GM21825 (cell line): ENCODE measurements at regions not wholly inside any gene's neighbourhood (a gene's known extent, or its start where the extent isn't known, plus 50 kb on each side); places are given as distances from the start of the nearest gene placed in this dataset.
A peak's percentile ranks its signal among the peaks of the same experiment; 100 is the strongest.

Experiments
- ATAC-seq: cut with Tn5 transposase; IDR thresholded peaks from one replicate; pipeline ENCODE4 v1.9.1; 2021; ENCODE audit warnings: mild to moderate bottlenecking, moderate library complexity; ENCODE audit not compliant: unreplicated experiment

DNA sequence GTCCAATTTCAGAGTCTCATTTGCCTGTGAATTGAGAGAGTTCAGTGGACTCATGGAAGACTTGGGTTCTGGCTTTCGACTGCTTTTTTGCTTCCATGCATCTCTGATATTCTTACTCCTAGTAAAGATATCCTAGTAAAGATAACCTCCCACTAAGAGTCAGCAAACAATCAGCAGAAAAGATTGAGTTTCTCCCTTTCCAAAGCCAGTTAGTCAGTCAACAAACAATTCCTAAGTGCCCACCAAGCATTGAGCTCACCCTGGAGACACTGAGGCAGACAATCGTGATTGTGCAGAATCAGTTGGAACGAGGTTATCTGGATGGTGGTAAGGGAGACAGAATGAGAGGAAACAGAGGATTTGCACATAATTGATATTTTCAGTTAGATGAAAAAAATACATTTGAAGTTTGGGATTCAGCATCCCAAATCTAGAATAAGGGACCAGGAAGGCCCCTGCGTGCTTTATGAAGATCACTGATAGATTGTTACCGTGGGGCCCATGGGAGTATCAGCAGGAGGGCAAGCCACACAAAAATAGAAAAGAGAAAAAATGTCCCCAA is 99.7 kb upstream of the SLC38A2 start:
- no peak for ATAC-seq

DNA sequence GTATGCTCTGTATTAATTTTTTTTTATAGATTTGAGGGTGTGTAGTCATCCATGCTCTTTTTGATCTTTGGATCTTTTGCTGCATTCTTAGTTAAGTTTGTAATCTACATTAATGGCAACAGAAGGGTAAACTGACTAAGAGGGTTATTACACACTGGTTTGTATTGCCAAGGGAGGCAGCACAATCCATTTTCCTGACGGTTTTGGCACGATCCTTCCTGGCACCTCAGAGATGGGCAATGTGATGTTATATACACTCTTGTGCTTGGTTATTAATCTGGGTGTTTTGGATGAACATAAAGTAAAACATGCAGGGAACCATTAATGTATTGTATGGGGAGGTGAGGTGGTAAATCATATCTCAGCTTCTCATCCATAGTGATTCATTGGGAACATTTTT is 98.8 kb upstream of the SLC38A2 start:
- ATAC-seq, result no peak

DNA sequence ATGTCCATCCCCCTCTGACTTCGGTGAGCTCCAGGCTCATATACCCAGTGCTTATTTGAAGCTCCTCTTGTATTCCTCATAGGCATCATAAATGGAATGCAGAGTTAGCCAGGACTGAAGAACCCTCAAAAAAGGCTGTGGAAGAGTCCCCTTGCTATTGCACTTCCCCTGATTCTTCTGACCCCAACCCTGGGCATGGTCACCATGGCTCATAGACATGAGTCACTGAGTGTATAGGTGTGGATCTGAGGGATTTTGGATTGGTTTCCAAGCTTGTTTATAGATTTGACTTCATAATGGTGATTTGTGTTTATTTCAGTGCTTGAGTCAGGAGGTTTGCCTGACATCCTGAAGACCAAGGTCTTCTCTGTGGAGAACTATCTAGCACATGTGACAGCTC is 98.4 kb upstream of the SLC38A2 start:
- no peak for ATAC-seq

DNA sequence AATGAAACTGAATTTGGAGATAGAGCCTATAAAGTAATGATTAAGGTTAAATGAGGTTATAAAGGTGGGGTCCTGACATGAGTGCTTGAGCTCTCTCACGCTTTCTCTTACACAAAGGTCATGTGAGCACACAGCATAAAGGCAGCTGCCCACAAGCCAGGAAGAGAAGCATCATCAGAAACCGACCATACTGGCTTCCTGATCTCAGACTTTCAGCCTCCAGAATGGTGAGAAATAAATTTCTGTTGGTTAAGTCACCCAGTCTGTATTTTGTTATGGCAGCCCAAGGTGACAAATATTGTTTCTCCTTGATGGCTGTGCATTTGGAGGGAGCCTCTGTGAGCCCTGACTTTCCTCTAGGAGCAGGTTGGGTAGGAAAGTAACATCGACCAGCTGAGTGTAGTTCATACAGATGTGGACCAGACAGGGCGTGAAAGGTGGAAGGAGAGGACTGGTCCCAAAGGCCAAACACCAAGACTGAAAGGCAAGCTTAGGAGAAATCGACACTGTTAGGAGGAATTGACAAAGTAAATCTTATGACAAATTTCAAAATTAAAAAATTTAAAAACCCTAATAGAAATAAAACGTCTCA is 97.6 kb upstream of the SLC38A2 start:
- ATAC-seq, result peak; percentile 70

DNA sequence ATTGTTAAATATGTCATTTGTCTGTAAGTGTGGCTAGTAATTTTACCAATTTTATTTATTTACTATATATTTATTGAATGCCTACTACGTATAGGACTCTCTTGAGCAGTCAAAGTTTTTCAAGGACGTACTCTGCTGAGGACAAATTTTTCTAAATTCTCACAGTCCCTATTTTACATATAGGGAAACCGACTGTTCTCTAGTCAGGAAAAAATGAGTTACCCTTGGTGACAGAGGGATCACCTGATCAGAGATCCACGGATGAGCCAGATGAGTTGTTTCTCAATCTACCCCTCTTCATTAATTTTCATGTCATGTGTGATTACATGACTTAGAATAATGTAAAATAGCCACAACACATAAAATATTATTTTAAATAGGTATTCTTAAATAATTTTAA is 96.2 kb upstream of the SLC38A2 start:
- no peak for ATAC-seq

DNA sequence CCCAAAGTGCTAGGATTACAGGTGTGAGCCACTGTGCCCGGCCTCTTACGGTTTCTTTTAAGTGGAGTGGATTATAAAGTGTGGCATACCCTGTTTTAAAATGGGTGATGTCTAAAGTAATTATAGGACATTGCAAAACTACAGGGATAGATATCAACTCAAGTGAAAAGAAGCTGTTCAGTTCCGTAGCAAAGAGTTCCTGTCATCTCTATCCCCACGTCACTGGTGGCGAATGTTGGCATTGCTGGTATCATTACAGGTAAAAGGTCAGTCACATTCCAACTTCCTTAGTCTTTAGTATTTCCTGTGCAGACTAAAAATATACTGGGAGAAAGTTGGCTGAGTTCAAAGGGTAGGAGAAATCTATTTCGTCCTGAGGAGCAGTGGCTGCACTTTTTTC is 95.6 kb upstream of the SLC38A2 start:
- no peak for ATAC-seq

DNA sequence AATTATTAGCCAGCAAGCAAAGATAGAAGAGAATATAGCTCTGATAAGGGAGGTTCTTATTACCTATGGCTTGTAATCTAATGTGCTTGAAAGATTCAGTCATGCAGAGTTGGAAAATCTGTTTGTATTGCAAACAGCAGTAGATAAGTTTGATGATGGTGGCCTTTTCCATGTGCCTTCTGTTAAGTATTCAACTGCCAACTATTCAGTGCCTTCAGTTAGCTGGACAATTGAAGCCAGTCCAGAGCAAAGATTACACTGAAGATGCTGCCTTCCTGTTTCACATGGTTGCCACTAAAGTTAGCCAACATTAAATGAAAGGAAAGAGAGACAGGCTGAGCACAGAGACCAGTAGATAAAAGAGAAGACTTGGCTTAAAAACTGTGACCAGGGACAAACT is 92.7 kb upstream of the SLC38A2 start:
- no peak for ATAC-seq

DNA sequence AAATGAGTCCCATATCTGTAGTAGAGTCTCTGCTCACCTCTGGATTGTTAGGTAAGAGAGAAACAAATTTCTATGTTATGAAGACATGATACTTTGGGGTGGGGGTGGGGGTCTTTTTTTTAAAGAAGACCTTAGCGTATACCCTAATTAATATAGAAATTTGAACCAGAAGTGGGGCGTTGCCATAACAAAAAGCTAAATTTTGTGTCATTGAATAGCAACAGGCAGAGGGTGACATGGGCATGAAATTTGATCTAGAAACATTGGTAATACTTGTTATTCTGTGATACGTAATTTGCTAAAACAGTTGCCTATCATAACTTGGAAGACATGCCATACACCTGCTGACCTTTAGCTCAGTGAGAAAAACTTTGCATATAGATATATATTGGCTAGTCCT is 92.3 kb upstream of the SLC38A2 start:
- ATAC-seq, result no peak

DNA sequence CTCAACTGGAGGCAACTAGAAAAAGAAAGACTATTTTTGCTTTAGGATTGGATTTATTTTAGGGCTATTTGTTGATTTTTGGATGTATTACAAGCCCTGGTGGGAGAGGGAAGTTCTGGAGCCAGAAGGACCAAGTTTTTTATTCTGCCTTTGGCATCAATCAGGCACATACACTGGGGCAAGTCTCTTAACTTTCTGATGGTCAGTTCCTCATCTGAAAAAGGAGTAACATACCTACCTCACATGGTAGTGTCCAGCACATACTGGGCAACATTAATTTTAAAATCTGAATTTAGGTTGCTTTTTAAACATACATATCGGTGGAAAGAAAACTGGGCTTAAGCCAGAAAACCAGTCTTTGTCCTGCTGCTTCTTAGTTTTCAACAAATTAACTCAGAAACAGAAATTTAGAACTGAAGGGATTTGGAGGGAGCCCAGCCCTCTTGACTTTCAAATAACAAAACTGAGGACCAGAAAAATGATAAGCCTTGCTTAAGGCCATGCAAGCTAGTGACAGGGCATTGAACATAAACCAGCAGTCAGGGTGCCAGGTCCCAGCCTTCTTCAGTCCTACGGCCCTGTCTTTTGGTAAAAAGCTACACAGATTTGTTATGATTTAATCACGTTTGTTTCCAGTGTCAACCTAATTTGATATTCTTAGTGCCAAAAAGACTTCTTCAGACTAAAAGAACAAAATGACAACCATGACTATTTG is 90.2 kb upstream of the SLC38A2 start:
- no peak for ATAC-seq

DNA sequence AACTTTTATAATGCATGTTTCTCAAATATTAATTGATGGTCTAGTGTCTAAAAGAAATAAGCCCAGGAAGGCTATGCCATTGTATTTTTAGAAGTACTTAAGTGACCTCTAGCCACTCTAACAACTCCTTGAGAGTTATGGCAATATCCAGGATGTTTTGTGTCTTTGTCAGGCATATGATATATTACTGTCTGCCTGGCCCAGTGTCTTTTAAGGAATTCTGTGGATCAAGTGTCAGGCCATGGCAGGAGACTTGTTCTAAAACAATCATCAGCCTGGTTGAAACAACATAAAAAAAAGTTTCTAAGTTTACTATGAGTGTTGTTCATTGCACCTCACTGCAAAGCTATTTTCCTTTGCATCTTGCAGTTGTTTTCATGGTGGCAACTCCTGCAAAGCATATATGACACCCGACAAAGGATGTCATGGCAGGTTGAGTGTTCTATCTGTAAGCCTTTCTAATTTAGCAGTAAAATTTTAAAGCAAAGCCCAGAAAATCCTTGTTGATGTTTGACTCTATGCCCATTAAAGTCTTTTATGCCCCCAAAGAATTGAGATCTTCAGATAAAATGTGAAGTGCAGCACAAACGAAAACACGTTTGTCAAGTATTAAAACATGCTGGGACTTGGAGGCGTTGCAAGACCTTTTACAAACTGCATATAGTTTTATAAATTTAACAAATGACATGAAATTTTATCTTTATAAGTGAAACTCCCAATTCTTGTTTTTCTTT is 89.5 kb upstream of the SLC38A2 start:
- ATAC-seq, result no peak

DNA sequence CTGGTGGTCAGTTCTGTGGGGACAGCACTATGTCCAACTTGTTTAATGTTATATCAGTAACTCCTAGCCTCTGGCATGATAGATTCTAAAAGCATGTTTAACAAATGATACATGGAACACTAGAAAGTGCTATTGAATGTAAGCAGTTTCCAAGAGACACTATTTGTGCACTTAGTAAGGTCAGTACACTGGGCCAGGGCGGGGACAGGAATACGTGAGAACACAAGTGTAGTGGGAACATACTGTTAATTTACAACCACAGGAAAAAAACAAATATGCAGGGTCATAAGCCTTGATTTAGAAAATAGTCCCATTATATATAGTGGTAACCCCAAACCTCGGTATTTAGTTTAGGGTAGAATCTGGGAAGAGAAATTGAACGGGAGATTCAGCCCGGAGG is 88.9 kb upstream of the SLC38A2 start:
- ATAC-seq, result no peak

DNA sequence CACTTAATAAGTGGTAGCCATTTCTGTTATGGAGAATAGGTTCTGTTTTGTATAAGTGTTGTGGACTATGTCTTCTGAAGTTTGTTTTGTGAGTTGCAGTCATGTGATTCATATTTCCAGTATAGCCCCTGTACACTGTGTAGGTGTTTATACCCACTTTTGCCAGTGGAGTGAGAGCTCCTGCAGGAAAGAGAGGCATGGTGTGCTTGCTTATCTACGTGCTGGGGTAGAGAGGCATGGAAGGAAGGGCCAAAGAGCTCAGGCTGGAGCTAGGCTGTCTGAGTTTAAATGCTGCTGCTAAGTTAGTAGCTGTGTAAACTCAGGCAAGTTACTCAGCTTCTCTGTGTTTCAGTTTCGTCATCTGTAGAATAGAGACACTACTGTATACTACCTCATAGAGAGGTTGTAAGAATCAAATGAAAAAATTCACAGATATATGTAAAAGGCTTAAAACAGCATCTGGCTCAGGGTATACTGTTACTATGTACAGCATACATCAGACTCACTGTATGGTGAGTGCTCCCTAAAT is 88.2 kb upstream of the SLC38A2 start:
- no peak for ATAC-seq

DNA sequence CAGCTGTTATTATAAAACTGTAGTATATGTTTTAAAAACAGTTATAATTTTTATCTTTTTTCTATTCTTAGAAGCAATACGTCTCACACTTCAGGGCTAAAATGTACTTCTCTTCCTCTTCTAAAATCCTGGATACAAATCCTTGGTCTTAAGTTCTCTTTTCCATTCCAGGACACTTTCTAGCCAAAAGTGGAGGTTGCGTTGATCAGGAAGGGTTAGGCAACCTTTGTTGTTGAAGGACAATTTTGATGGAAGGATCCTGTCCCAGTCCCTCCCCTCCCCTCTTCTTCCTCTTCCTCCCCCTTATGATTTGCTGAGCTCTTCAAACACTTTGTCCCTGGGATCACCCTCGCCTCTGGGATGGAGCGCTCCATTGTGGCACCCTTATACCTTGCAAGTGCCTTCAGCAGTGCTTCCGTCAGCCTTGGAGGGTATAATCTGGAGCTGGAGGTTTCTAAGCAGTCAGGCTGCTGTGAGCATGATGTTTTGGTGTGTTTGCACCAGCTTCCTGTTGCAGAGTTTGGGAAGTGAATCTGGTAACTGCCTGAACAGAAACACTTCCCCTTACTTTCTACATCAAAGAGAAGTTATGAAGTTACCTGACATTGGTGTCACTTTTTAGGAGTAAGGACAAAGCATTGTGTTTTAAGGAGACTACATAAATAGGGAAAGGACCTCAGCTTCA is 87.4 kb upstream of the SLC38A2 start:
- ATAC-seq, result peak; percentile 67

DNA sequence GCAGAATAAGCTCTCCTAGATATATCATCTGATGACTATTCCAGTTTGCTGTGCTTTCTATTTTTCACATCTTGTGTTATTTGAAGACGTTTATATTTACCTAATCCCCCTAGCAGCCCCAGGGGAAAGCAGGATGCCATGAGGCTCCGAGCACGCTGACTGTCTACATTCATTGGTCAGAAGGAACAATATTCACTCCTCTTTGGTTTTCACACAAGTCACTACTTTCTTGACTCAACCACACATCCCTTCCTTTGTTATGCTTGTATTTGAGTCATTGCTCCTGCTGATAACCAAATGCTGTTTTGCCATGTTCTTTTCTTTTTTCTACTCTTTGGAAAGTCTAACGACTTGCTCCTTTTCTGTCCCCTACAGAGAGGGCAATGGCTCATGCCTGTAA is 86.5 kb upstream of the SLC38A2 start:
- no peak for ATAC-seq

DNA sequence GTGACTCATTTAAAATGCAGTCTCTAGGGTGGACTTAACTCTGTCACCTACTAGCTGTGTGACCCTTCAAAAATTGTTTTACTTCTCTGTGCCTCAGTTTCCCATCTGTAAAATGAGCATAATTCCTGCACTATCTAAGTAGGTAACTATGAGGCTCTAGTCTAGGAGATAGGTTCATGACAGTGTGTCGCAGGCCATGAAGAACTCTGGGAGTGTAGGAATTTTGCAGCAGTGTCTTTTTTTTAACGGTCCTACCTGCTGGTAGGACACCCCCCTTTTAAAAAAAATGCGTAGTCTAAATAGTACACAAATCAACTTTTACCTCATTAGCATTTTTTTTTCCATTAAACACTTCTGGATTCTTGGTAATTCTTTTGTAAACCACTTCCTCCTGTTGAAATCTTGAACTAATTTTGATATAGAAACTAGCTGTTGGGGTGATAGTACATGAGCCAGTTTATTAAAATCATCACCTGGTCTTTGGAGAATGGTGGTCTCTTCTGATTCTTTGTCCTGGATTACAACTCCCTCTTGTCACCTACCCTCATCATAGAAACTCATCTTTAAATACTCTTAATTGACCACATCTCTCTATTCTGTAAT is 86.0 kb upstream of the SLC38A2 start:
- ATAC-seq, result no peak

DNA sequence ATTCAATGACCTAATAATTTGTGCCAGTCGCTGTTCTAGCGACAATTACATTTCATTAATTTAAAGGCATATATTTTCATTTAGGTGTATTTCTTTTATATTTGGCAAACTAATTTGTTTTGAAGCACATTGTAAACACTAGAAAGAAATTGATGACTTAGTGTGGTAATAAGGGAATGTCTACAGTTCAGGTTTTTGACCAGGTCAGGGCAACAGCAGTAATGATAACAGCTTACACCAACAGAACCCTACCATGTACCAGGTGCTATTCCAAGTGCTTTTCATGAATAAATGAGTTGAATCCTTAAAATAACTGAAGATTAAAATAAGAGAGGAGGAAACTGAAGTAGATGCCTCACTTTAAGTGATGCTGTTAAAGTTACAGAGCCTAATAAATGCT is 85.4 kb upstream of the SLC38A2 start:
- no peak for ATAC-seq

DNA sequence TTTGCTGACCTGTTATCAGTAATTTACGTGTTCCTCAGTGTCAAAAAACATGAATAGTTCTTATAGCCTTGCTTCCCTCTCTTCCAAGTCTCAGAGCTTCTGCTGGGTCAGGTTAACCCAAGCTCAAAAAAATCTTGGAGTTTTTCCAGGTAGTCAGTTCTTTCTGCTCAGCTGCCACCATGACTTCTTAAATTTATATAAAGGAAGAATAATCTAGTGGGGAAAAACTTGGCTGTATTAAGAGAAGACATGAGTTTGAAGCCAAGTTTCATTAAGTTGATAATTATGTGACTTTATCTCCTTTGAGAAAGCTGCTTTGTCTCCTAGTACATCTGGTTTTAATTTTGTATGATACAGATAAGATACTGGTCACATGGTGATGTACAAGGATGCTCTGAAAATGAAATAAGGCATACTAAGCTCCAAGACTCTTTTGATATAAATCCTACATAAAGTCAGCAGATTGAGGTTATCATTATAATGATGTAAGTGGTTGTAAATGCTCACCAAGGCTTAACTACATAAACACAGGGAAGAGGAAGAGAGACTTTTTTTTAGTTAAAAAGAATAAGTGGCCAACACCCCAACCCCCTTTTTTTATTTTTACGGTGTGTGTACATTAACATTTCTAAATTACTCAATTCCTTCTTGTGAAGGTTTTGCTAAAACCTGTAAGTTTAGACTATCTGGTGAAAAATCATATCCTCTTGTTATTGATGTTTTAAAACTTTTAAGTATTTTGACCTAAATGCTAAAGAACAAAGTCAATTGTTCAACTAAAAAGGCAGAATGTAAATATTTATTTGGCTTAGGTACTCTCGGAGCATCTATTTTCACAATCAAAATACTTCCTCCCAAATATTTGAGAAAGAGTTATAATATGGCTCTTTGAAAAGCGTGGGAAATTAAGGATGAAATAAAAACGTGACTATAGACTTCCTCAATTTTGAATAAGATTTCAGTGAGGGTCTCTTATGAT is 84.1 kb upstream of the SLC38A2 start:
- ATAC-seq, result no peak

DNA sequence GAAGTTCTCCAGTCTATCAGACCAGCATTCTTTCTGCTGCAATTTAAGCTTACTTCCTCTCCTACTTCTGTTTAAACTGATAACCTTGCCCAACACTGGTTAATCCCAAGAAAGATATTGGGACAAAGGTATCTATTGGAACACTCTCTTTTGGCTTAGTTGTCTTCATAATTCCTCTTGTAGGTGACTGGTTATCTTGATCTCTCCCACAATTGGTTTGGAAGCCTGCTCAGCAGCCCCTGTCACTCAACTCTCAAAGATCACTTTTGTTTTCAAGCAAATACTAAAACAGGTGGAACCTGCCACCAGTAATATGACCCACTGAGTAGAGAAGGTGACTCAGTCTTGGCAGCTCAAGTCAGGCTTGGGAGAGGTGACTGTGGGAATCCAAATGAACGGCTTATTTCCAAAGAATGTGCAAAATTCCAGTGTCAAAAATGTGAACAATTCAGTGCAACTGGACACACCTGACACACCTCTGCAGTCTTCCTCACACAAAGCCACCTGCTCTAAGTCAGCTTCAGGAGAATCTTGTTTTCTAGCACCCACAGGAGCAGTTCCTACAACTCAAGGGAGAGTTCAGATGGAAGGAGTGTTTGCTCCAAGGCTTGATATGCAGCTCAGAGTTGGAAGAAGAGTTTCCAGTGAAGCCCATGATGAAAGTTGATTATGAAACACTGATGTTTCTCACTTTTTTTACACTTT is 83.2 kb upstream of the SLC38A2 start:
- ATAC-seq, result no peak

DNA sequence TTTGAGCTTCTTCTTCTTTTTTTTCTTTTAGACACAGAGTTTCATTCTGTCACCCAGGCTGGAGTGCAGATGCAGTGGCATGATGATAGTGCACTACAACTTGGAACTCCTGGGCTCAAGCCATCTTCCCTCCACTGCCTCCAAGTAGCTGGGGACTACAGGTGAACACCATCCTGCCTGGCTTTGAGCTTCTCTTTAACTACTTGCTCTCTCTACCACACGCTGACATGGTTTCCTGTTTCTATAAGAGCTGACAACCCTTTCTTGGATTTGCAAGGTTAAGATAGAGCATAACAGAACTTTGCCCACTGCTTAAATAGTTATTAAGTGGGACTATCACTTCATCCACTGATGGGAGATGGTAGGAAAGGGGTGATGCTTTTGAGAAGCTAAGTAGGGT is 82.4 kb upstream of the SLC38A2 start:
- no peak for ATAC-seq
